Spleen (tissue), 7 donors: ENCODE measurements at regions not wholly inside any gene's neighbourhood (a gene's known extent, or its start where the extent isn't known, plus 50 kb on each side); places are given as distances from the start of the nearest gene placed in this dataset.

Experiments used
- POLR2A ChIP-seq, 3 donors: fragments of 450-650 bp; IDR thresholded peaks; one replicate each; pipeline ENCODE4 v1.5.1; 2017; ENCODE audit warnings: antibody characterized with exemption in 3 of 3, mild to moderate bottlenecking in 1 of 3
- POLR2AphosphoS5 ChIP-seq, 3 donors: sonication (generic); formaldehyde crosslinking; IDR thresholded peaks; one replicate each; pipeline ENCODE4 v1.5.1; 2017; ENCODE audit warnings: antibody characterized with exemption in 3 of 3
- TF ChIP-seq, protein P1 (sequence below), 11 experiments: fragments of 200-600 bp in 7 of 11; fragments of 450-650 bp in 4 of 11; sonication (generic) in 4 of 11; IDR thresholded peaks in 8 of 11; conservative IDR thresholded peaks in 3 of 11; 1 replicate in 7 of 11; 2 replicates in 4 of 11; pipeline versions ENCODE4 v1.4.0 to v1.8.0; 2016 to 2021; ENCODE audit warnings: antibody characterized with exemption in 11 of 11, inconsistent platforms in 4 of 11, mild to moderate bottlenecking in 1 of 11
- donor health status: DM: no; HTN: no; CAD: no; lungs with moderate emphysema.
- donor health status: DM: no; HTN: no; CAD: no.
- donor health status: DM: no; HTN: no; CAD: no.

DNA sequence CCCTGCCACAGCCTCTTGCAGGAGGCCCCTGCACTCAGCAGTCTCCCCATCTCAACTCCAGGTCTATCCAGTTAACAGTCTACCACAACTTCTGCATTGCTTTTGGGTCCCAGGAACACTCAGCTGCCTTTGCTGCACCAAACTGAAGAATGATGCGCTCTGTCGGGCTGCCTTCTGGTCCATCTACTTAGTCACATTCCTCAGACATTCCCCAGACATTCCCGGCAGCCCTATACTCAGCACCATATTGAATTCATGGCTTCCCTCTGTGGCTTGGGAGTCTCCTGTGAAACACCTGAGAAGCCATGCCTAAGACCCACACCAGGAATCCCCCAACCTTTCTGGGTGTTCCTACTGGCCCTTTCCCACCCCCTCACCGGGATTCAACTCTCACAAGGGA is 99.6 kb upstream of the COL21A1 start:
- TF ChIP-seq, protein P1, sequence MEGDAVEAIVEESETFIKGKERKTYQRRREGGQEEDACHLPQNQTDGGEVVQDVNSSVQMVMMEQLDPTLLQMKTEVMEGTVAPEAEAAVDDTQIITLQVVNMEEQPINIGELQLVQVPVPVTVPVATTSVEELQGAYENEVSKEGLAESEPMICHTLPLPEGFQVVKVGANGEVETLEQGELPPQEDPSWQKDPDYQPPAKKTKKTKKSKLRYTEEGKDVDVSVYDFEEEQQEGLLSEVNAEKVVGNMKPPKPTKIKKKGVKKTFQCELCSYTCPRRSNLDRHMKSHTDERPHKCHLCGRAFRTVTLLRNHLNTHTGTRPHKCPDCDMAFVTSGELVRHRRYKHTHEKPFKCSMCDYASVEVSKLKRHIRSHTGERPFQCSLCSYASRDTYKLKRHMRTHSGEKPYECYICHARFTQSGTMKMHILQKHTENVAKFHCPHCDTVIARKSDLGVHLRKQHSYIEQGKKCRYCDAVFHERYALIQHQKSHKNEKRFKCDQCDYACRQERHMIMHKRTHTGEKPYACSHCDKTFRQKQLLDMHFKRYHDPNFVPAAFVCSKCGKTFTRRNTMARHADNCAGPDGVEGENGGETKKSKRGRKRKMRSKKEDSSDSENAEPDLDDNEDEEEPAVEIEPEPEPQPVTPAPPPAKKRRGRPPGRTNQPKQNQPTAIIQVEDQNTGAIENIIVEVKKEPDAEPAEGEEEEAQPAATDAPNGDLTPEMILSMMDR (IDR thresholded peaks at IDR 0.05 in 8 of 11, conservative IDR thresholded peaks at IDR 0.05 in 3 of 11) = no peak
- TF ChIP-seq POLR2A (IDR thresholded peaks at IDR 0.05) = no peak
- TF ChIP-seq POLR2AphosphoS5 (IDR thresholded peaks at IDR 0.05) = no peak
